Vagina (tissue), 2 donors: ENCODE measurements at regions not wholly inside any gene's neighbourhood (a gene's known extent, or its start where the extent isn't known, plus 50 kb on each side); places are given as distances from the start of the nearest gene placed in this dataset.

Source experiments
- DNase-seq, 2 donors: peaks; one replicate each; pipeline ENCODE4 v3.0.0-alpha.2; 2017; ENCODE audit errors: extremely low spot score in 2 of 2
- H3K27ac ChIP-seq: fragments of 200-600 bp; sonication (generic); one replicate; pipeline ENCODE4 v1.5.1; 2019
- H3K27me3 ChIP-seq: fragments of 200-600 bp; sonication (generic); one replicate; pipeline ENCODE4 v1.5.1; 2019
- H3K36me3 ChIP-seq, 2 donors: fragments of 200-600 bp; sonication (generic); one replicate each; pipeline ENCODE4 v1.5.1; 2017 to 2019
- H3K4me1 ChIP-seq: fragments of 200-600 bp; sonication (generic); one replicate; pipeline ENCODE4 v1.5.1; 2019
- H3K4me3 ChIP-seq, 2 donors: fragments of 200-600 bp; sonication (generic); 1 replicate in 1 of 2; 2 replicates in 1 of 2; pipeline ENCODE4 v1.5.1; 2016 to 2019
- H3K9me3 ChIP-seq: fragments of 200-600 bp; sonication (generic); one replicate; pipeline ENCODE4 v1.5.1; 2019
- CTCF ChIP-seq, 3 experiments: fragments of 450-650 bp in 2 of 3; fragments of 200-600 bp in 1 of 3; sonication (generic) in 1 of 3; IDR thresholded peaks; one replicate each; pipeline ENCODE4 v1.5.1; 2017 to 2019; ENCODE audit warnings: antibody characterized with exemption in 3 of 3, mild to moderate bottlenecking in 2 of 3, moderate library complexity in 2 of 3
- POLR2A ChIP-seq, 2 donors: fragments of 450-650 bp; IDR thresholded peaks; one replicate each; pipeline ENCODE4 v1.6.1; 2017; ENCODE audit warnings: antibody characterized with exemption in 2 of 2, mild to moderate bottlenecking in 2 of 2, moderate library complexity in 2 of 2
- POLR2AphosphoS5 ChIP-seq, 2 donors: sonication (generic); formaldehyde crosslinking; IDR thresholded peaks; one replicate each; pipeline ENCODE4 v1.9.0; 2017; ENCODE audit warnings: antibody characterized with exemption in 2 of 2, mild to moderate bottlenecking in 2 of 2, low read depth in 1 of 2; ENCODE audit not compliant: insufficient read depth in 1 of 2
- intact Hi-C: fragments of 100-400 bp; cut with DNase I; formaldehyde crosslinking; loops from one replicate; pipeline ENCODE4 v1.15.1; 2023

GRCh38 chr5:173527671-173528070 lies 88.8 kb downstream of the BOD1 start:
- peak in 1 of 2 donors; percentile 18 for DNase-seq
- intact Hi-C loops: no loop called here
- Histone ChIP-seq H3K27ac (no peak overlapping the region), H3K27me3 (no peaks in the 10 kb centered on the region), H3K4me1 (no peaks in the 10 kb centered on the region), H3K4me3 (no peak overlapping the region), H3K36me3 (no peaks in the 10 kb centered on the region), H3K9me3 (no peaks in the 10 kb centered on the region)
- TF ChIP-seq CTCF (IDR thresholded peaks at IDR 0.05) (no peak), POLR2AphosphoS5 (IDR thresholded peaks at IDR 0.05; ENCODE audit: insufficient read depth in 1 of 2, low read depth in 1 of 2) (no peak), POLR2A (IDR thresholded peaks at IDR 0.05) (no peak)

GRCh38 chr5:173524136-173524535 lies 92.3 kb downstream of the BOD1 start:
- H3K4me3 ChIP-seq: no peak overlapping the region
- no peaks in the 10 kb centered on the region for H3K9me3 ChIP-seq
- no peak overlapping the region for H3K27ac ChIP-seq
- H3K27me3 ChIP-seq: no peaks in the 10 kb centered on the region
- DNase-seq: no peak
- intact Hi-C loops: no loop called here
- no peaks in the 10 kb centered on the region for H3K4me1 ChIP-seq
- no peak for TF ChIP-seq POLR2A (IDR thresholded peaks at IDR 0.05)
- no peak for TF ChIP-seq CTCF (IDR thresholded peaks at IDR 0.05)
- no peak for TF ChIP-seq POLR2AphosphoS5 (IDR thresholded peaks at IDR 0.05; ENCODE audit: insufficient read depth in 1 of 2, low read depth in 1 of 2)
- H3K36me3 ChIP-seq: no peaks in the 10 kb centered on the region

GRCh38 chr5:173523388-173523787 lies 93.1 kb downstream of the BOD1 start:
- Histone ChIP-seq H3K9me3 (no peaks in the 10 kb centered on the region), H3K4me1 (no peaks in the 10 kb centered on the region), H3K27me3 (no peaks in the 10 kb centered on the region), H3K4me3 (no peak overlapping the region), H3K27ac (no peak overlapping the region), H3K36me3 (no peaks in the 10 kb centered on the region)
- TF ChIP-seq POLR2AphosphoS5 (IDR thresholded peaks at IDR 0.05; ENCODE audit: insufficient read depth in 1 of 2, low read depth in 1 of 2) (no peak), POLR2A (IDR thresholded peaks at IDR 0.05) (no peak), CTCF (IDR thresholded peaks at IDR 0.05) (no peak)
- intact Hi-C loops: no loop called here
- DNase-seq: no peak

GRCh38 chr5:173522518-173522917 lies 93.9 kb downstream of the BOD1 start:
- Histone ChIP-seq H3K27ac (no peak overlapping the region), H3K9me3 (no peaks in the 10 kb centered on the region), H3K27me3 (no peaks in the 10 kb centered on the region), H3K4me3 (no peak overlapping the region), H3K36me3 (no peaks in the 10 kb centered on the region), H3K4me1 (no peaks in the 10 kb centered on the region)
- intact Hi-C loops: no loop called here
- TF ChIP-seq POLR2A (IDR thresholded peaks at IDR 0.05): no peak
- DNase-seq: no peak

- Histone ChIP-seq H3K4me3 (no peak overlapping the region), H3K4me1 (no peaks in the 10 kb centered on the region), H3K27me3 (no peaks in the 10 kb centered on the region), H3K27ac (no peak overlapping the region), H3K9me3 (no peaks in the 10 kb centered on the region), H3K36me3 (no peaks in the 10 kb centered on the region)
- DNase-seq: peak in 1 of 2 donors; percentile 62
- TF ChIP-seq POLR2AphosphoS5 (IDR thresholded peaks at IDR 0.05; ENCODE audit: insufficient read depth in 1 of 2, low read depth in 1 of 2) (no peak), POLR2A (IDR thresholded peaks at IDR 0.05) (no peak), CTCF (IDR thresholded peaks at IDR 0.05) (no peak)
- intact Hi-C loops: no loop called here
Observed at GRCh38 chr5:173518856-173519255, 97.6 kb downstream of the BOD1 start.

- H3K36me3 ChIP-seq: no peaks in the 10 kb centered on the region
- no peak for TF ChIP-seq CTCF (IDR thresholded peaks at IDR 0.05)
- TF ChIP-seq POLR2AphosphoS5 (IDR thresholded peaks at IDR 0.05; ENCODE audit: insufficient read depth in 1 of 2, low read depth in 1 of 2): no peak
- TF ChIP-seq POLR2A (IDR thresholded peaks at IDR 0.05): no peak
- intact Hi-C loops: no loop called here
- no peak overlapping the region for H3K27ac ChIP-seq
- no peaks in the 10 kb centered on the region for H3K9me3 ChIP-seq
- H3K4me1 ChIP-seq: no peaks in the 10 kb centered on the region
- DNase-seq: peak in 1 of 2 donors; percentile 29
- no peaks in the 10 kb centered on the region for H3K27me3 ChIP-seq
- H3K4me3 ChIP-seq: no peak overlapping the region
Observed at GRCh38 chr5:173517648-173518047, 98.8 kb downstream of the BOD1 start.
